ENCODE measurements at regions not wholly inside any gene's neighbourhood (a gene's known extent, or its start where the extent isn't known, plus 50 kb on each side); places are given as distances from the start of the nearest gene placed in this dataset.
A peak's percentile ranks its signal among the peaks of the same experiment; 100 is the strongest.

DNA sequence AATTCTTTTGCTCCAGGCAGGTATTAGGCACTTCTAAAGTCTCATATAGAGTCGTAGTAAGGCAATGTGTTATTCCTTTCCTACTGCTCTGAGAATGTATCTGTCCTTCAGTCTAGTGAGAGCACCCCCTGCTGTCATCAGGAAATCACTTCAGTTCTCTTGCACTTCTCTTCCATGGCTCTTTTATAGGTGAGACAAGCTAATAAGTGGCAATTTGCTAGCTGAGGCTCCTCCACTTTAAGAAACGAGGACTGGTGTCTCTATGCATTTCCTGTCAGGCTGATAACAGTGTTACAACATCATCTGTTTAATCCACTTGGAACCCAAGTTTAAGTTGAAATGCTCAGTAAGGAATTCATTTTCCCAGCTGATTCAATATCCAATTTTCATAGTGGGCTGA, 350.6 kb downstream of the TFEC start:
- TF ChIP-seq EZH2phosphoT487 (IDR thresholded peaks at IDR 0.05; ENCODE audit: insufficient read depth, low read depth): no peak
- no peak for TF ChIP-seq EZH2 (IDR thresholded peaks at IDR 0.05; ENCODE audit: insufficient read depth, poor library complexity, severe bottlenecking)
- peaks cover 17% of the 10 kb centered on the region; the same call in 1 of the 2 replicates for H3F3A ChIP-seq (ENCODE audit: insufficient read depth)
- no peaks in the 10 kb centered on the region for H3K79me2 ChIP-seq (ENCODE audit: insufficient read depth)
- H3K9ac ChIP-seq: no peak overlapping the region
- WGBS, 2 experiments (ENCODE audit: low coverage in 1 of 2, low lambda C conversion rate in 2 of 2, missing lambda C conversion rate in 2 of 2): 39 to 40% methylated on average over 2 of the region's 2 CpGs
- no peaks in the 10 kb centered on the region for H4K20me1 ChIP-seq (ENCODE audit: insufficient read depth)
- H3K4me2 ChIP-seq (ENCODE audit: unreplicated experiment): no peak overlapping the region
- H3K27ac ChIP-seq: no peak overlapping the region
- no peaks in the 10 kb centered on the region for H3K9me3 ChIP-seq (ENCODE audit: low read depth)
- DNase-seq: peak; percentile 70
- no peak overlapping the region for H2AFZ ChIP-seq
- no peaks in the 10 kb centered on the region for H3K27me3 ChIP-seq (replicated peaks; ENCODE audit: insufficient read depth)
- H3K4me3 ChIP-seq: no peak overlapping the region
- no peaks in the 10 kb centered on the region for H3K9me2 ChIP-seq (ENCODE audit: insufficient read depth)
- no peaks in the 10 kb centered on the region for H3K36me3 ChIP-seq (ENCODE audit: low read depth)
- in situ Hi-C loops (cut with MboI): no loop called here
- peaks cover 31% of the 10 kb centered on the region for H3K4me1 ChIP-seq (ENCODE audit: insufficient read depth)

DNA sequence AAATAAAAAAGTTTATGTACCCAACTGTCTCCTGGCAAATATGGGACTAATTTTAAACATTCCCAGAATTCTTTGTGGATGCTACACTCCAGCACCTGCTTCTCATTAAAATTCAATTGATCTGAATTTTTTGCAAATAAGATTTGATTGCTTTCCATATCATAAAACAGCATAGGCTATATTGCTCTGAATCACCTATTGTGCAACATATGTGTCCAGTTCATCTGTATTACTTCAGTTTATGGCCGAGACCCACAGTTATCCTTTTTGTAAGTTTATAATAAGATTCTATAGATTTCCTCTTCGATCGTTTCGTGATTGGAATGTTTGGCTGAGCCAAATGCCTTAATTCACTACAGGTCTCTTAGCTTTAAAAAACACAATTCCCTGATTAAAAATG, 351.1 kb downstream of the TFEC start:
- H3K4me1 ChIP-seq (ENCODE audit: insufficient read depth): peaks cover 31% of the 10 kb centered on the region
- H2AFZ ChIP-seq: no peak overlapping the region
- no peak overlapping the region for H3K4me3 ChIP-seq
- TF ChIP-seq EZH2 (IDR thresholded peaks at IDR 0.05; ENCODE audit: insufficient read depth, poor library complexity, severe bottlenecking) (no peak), EZH2phosphoT487 (IDR thresholded peaks at IDR 0.05; ENCODE audit: insufficient read depth, low read depth) (no peak)
- whole genome bisulfite sequencing, 2 experiments (ENCODE audit: low coverage in 1 of 2, low lambda C conversion rate in 2 of 2, missing lambda C conversion rate in 2 of 2): 88% methylated on average over 4 of the region's 4 CpGs
- no peak overlapping the region for H3K27ac ChIP-seq
- peaks cover 17% of the 10 kb centered on the region; the same call in 1 of the 2 replicates for H3F3A ChIP-seq (ENCODE audit: insufficient read depth)
- H3K4me2 ChIP-seq (ENCODE audit: unreplicated experiment): no peak overlapping the region
- H3K79me2 ChIP-seq (ENCODE audit: insufficient read depth): no peaks in the 10 kb centered on the region
- H3K9me3 ChIP-seq (ENCODE audit: low read depth): no peaks in the 10 kb centered on the region
- no peak for DNase-seq
- H3K36me3 ChIP-seq (ENCODE audit: low read depth): no peaks in the 10 kb centered on the region
- H4K20me1 ChIP-seq (ENCODE audit: insufficient read depth): no peaks in the 10 kb centered on the region
- no peaks in the 10 kb centered on the region for H3K9me2 ChIP-seq (ENCODE audit: insufficient read depth)
- H3K27me3 ChIP-seq (replicated peaks; ENCODE audit: insufficient read depth): no peaks in the 10 kb centered on the region
- no peak overlapping the region for H3K9ac ChIP-seq
- in situ Hi-C loops (cut with MboI): no loop called here

DNA sequence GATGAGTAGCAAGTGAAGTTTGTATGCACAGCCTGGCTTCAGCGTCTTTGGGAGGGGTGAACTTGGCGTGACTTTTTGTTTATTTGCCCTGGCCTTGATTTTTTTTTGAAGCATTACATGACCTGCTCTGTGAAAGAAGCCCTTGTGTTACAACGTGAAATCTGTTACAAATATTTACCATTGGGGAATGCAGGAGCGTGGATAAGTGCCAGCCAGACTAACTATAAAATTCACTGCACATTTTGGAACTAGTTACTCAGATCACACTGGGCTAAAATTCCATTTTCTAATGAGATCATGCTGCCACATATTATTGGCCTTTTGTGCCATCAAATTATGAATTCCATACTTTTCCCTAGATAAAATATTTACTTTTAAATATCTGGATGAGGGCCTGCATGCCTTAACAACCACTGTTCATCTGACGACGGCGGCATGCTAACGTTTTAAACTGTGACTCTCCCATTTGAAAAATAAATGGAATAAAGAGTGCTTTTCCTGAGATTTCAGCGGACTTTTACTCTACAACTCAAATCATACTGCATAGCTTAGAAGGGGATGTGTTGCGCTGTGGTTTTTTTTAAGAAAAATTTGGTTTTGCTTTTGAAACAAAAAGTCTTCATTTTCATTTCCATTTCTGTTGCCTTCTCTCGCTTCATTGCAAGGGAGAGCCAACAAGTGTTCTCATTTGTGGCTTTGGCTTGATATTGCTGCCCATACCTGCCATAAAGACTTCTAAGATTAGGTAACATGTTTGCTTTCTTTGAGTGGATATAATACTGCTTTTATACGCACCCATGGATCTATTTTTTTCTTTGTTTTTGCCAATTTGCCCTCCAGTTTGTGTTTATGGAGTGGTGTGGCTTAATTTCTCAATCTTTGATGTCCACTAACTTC, 352.2 kb downstream of the TFEC start:
- in situ Hi-C loops (cut with MboI): no loop called here
- 14 to 15% methylated on average over 12 of the region's 12 CpGs for whole genome bisulfite sequencing, 2 experiments (ENCODE audit: low coverage in 1 of 2, low lambda C conversion rate in 2 of 2, missing lambda C conversion rate in 2 of 2)
- Histone ChIP-seq H3K4me2 (ENCODE audit: unreplicated experiment) (peak overlapping the region; percentile 55), H3K4me3 (peak overlapping the region; percentile 49), H3F3A (ENCODE audit: insufficient read depth) (peaks cover 17% of the 10 kb centered on the region; the same call in 1 of the 2 replicates), H3K27ac (peak overlapping the region; percentile 32), H3K79me2 (ENCODE audit: insufficient read depth) (no peaks in the 10 kb centered on the region), H3K9me2 (ENCODE audit: insufficient read depth) (no peaks in the 10 kb centered on the region), H3K9ac (0 out of 2 replicates have a peak overlapping the region, but pooled peaks have one; percentile 0), H2AFZ (peak overlapping the region; percentile 61), H3K27me3 (replicated peaks; ENCODE audit: insufficient read depth) (no peaks in the 10 kb centered on the region), H3K9me3 (ENCODE audit: low read depth) (no peaks in the 10 kb centered on the region), H4K20me1 (ENCODE audit: insufficient read depth) (no peaks in the 10 kb centered on the region), H3K36me3 (ENCODE audit: low read depth) (no peaks in the 10 kb centered on the region), H3K4me1 (ENCODE audit: insufficient read depth) (peaks cover 31% of the 10 kb centered on the region)
- DNase-seq: peak; percentile 81
- TF ChIP-seq EZH2phosphoT487 (IDR thresholded peaks at IDR 0.05; ENCODE audit: insufficient read depth, low read depth) (no peak), EZH2 (IDR thresholded peaks at IDR 0.05; ENCODE audit: insufficient read depth, poor library complexity, severe bottlenecking) (no peak)

DNA sequence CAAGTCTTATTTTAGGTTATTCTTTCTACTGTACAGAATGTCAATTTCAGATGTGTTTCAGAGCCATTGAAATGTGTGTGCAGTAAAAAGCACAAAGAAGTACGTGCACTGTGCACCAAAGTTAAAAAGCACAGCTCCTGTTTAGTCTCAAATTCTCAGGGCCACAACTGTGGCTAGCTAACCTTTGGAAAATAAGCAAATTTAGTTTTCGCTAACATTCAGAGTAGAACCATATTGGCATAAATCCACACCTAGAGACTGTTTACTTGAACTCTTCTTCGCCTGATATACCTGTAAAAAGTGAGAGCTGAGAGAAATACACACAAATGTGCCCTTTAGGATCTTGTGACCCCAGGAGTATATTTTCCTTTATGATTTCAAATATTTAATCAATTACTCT, 353.9 kb downstream of the TFEC start:
- no peak overlapping the region for H3K4me3 ChIP-seq
- H3K79me2 ChIP-seq (ENCODE audit: insufficient read depth): no peaks in the 10 kb centered on the region
- H3F3A ChIP-seq (ENCODE audit: insufficient read depth): peaks cover 26% of the 10 kb centered on the region; the same call in 1 of the 2 replicates
- no peak overlapping the region for H3K4me2 ChIP-seq (ENCODE audit: unreplicated experiment)
- in situ Hi-C loops (cut with MboI): no loop called here
- no peaks in the 10 kb centered on the region for H3K27me3 ChIP-seq (replicated peaks; ENCODE audit: insufficient read depth)
- no peaks in the 10 kb centered on the region for H3K36me3 ChIP-seq (ENCODE audit: low read depth)
- peak overlapping the region; percentile 66 for H2AFZ ChIP-seq
- DNase-seq: no peak
- 92 to 95% methylated on average over 3 of the region's 3 CpGs for WGBS, 2 experiments (ENCODE audit: low coverage in 1 of 2, low lambda C conversion rate in 2 of 2, missing lambda C conversion rate in 2 of 2)
- H3K27ac ChIP-seq: no peak overlapping the region
- TF ChIP-seq EZH2phosphoT487 (IDR thresholded peaks at IDR 0.05; ENCODE audit: insufficient read depth, low read depth): no peak
- TF ChIP-seq EZH2 (IDR thresholded peaks at IDR 0.05; ENCODE audit: insufficient read depth, poor library complexity, severe bottlenecking): no peak
- no peak overlapping the region for H3K9ac ChIP-seq
- H4K20me1 ChIP-seq (ENCODE audit: insufficient read depth): no peaks in the 10 kb centered on the region
- no peaks in the 10 kb centered on the region for H3K9me3 ChIP-seq (ENCODE audit: low read depth)
- no peaks in the 10 kb centered on the region for H3K9me2 ChIP-seq (ENCODE audit: insufficient read depth)
- peaks cover 41% of the 10 kb centered on the region for H3K4me1 ChIP-seq (ENCODE audit: insufficient read depth)

Measured in GM23248 (cell line).